ENCODE measurements at regions not wholly inside any gene's neighbourhood (a gene's known extent, or its start where the extent isn't known, plus 50 kb on each side); places are given as distances from the start of the nearest gene placed in this dataset.

- no peaks in the 10 kb centered on the region for H3K9me3 ChIP-seq (ENCODE audit: control insufficient read depth, insufficient read depth, low read depth, low read length)
- H3K27ac ChIP-seq (ENCODE audit: extremely low read depth, low read depth, low read length), result no peak overlapping the region
- H3K4me3 ChIP-seq (ENCODE audit: low read depth, low read length), result no peak overlapping the region
- CTCF ChIA-PET, result no interaction called here
- no peaks in the 10 kb centered on the region for H3K4me1 ChIP-seq (ENCODE audit: control insufficient read depth, insufficient read depth, low read length)
- POLR2A ChIA-PET, result no interaction called here
- TF ChIP-seq ZNF785 (tag by site-specific recombination; IDR thresholded peaks at IDR 0.05) (no peak), ZNF184 (tag by site-specific recombination; IDR thresholded peaks at IDR 0.05) (no peak), OSR2 (tag by site-specific recombination; IDR thresholded peaks at IDR 0.05) (no peak), PRDM4 (tag by site-specific recombination; IDR thresholded peaks at IDR 0.05) (no peak), BCL11A (tag by site-specific recombination; IDR thresholded peaks at IDR 0.05; ENCODE audit: low read depth) (no peak), ZNF239 (tag by site-specific recombination; IDR thresholded peaks at IDR 0.05) (no peak), ZNF558 (tag by site-specific recombination; IDR thresholded peaks at IDR 0.05) (no peak), ZNF350 (tag by site-specific recombination; IDR thresholded peaks at IDR 0.05) (no peak), ZFP3 (tag by site-specific recombination; IDR thresholded peaks at IDR 0.05; ENCODE audit: low read depth) (no peak), ZNF324 (tag by site-specific recombination; IDR thresholded peaks at IDR 0.05) (no peak), ZNF548 (tag by site-specific recombination; IDR thresholded peaks at IDR 0.05) (no peak), ZNF112 (tag by site-specific recombination; IDR thresholded peaks at IDR 0.05) (no peak), ZNF311 (tag by site-specific recombination; IDR thresholded peaks at IDR 0.05; ENCODE audit: borderline replicate concordance) (no peak), SCRT1 (tag by site-specific recombination; IDR thresholded peaks at IDR 0.05; ENCODE audit: borderline replicate concordance) (no peak), MZF1 (tag by site-specific recombination; IDR thresholded peaks at IDR 0.05; ENCODE audit: borderline replicate concordance) (no peak), ZNF776 (tag by site-specific recombination; IDR thresholded peaks at IDR 0.05; ENCODE audit: borderline replicate concordance) (no peak), ZNF580 (tag by site-specific recombination; IDR thresholded peaks at IDR 0.05) (no peak)
- H3K36me3 ChIP-seq (ENCODE audit: control insufficient read depth in 2 of 2, insufficient read depth in 1 of 2, low read length in 2 of 2), result no peaks in the 10 kb centered on the region
Observed at GRCh38 chr13:109599901-109600657, 186.3 kb downstream of the IRS2 start.

- ChIA-PET CTCF (interaction anchor here (0.6 kb wide), 1 partner anchor 18 kb away, joined by 3 read pairs; no protein-coding TSS in a partner anchor), POLR2A (no interaction called here)
- H3K36me3 ChIP-seq (ENCODE audit: control insufficient read depth in 2 of 2, insufficient read depth in 1 of 2, low read length in 2 of 2), result no peaks in the 10 kb centered on the region
- no peak overlapping the region for H3K27ac ChIP-seq (ENCODE audit: extremely low read depth, low read depth, low read length)
- no peaks in the 10 kb centered on the region for H3K4me1 ChIP-seq (ENCODE audit: control insufficient read depth, insufficient read depth, low read length)
- no peak overlapping the region for H3K4me3 ChIP-seq (ENCODE audit: low read depth, low read length)
- H3K9me3 ChIP-seq (ENCODE audit: control insufficient read depth, insufficient read depth, low read depth, low read length), result no peaks in the 10 kb centered on the region
- TF ChIP-seq ZNF776 (tag by site-specific recombination; IDR thresholded peaks at IDR 0.05; ENCODE audit: borderline replicate concordance), result no peak
- no peak for TF ChIP-seq ZBTB17 (tag by site-specific recombination; IDR thresholded peaks at IDR 0.05)
- TF ChIP-seq WT1 (tag by site-specific recombination; IDR thresholded peaks at IDR 0.05), result no peak
- TF ChIP-seq ZNF175 (tag by site-specific recombination; IDR thresholded peaks at IDR 0.05), result no peak
Observed at GRCh38 chr13:109595471-109595870, 190.9 kb downstream of the IRS2 start.

GRCh38 chr13:109593230-109593629, 193.2 kb downstream of the IRS2 start:
- Histone ChIP-seq H3K4me3 (ENCODE audit: low read depth, low read length) (no peak overlapping the region), H3K4me1 (ENCODE audit: control insufficient read depth, insufficient read depth, low read length) (no peaks in the 10 kb centered on the region), H3K27ac (ENCODE audit: extremely low read depth, low read depth, low read length) (no peak overlapping the region), H3K9me3 (ENCODE audit: control insufficient read depth, insufficient read depth, low read depth, low read length) (no peaks in the 10 kb centered on the region), H3K36me3 (ENCODE audit: control insufficient read depth in 2 of 2, insufficient read depth in 1 of 2, low read length in 2 of 2) (no peaks in the 10 kb centered on the region)
- ChIA-PET POLR2A (no interaction called here), CTCF (no interaction called here)
- TF ChIP-seq ZNF114 (tag by site-specific recombination; IDR thresholded peaks at IDR 0.05), result no peak
- no peak for TF ChIP-seq ZNF26 (tag by site-specific recombination; IDR thresholded peaks at IDR 0.05)
- no peak for TF ChIP-seq ZNF510 (tag by site-specific recombination; IDR thresholded peaks at IDR 0.05; ENCODE audit: insufficient replicate concordance)
- no peak for TF ChIP-seq ZNF645 (tag by site-specific recombination; IDR thresholded peaks at IDR 0.05)
- no peak for TF ChIP-seq ZBTB20 (tag by site-specific recombination; IDR thresholded peaks at IDR 0.05)
- TF ChIP-seq ZNF324 (tag by site-specific recombination; IDR thresholded peaks at IDR 0.05), result no peak
- no peak for TF ChIP-seq ZBTB17 (tag by site-specific recombination; IDR thresholded peaks at IDR 0.05)
- TF ChIP-seq SALL2 (tag by site-specific recombination; IDR thresholded peaks at IDR 0.05; ENCODE audit: borderline replicate concordance), result no peak
- TF ChIP-seq ZNF596 (tag by site-specific recombination; IDR thresholded peaks at IDR 0.05), result no peak
- no peak for TF ChIP-seq ZNF426 (tag by site-specific recombination; IDR thresholded peaks at IDR 0.05)
